ENCODE measurements at regions not wholly inside any gene's neighbourhood (a gene's known extent, or its start where the extent isn't known, plus 50 kb on each side); places are given as distances from the start of the nearest gene placed in this dataset.

GRCh38 chr3:110732420-110732819 is 339.2 kb upstream of the NECTIN3 start:
- no peak for DNase-seq (ENCODE audit: low spot score)
- Histone ChIP-seq H3K4me3 (ENCODE audit: low read depth in 1 of 3, low read length in 3 of 3) (no peak overlapping the region), H3K4me1 (ENCODE audit: control insufficient read depth in 4 of 4, insufficient read depth in 4 of 4, low read length in 3 of 4) (peaks cover 0 to 32% (median 16%) of the 10 kb centered on the region in 4 donors), H3K27me3 (ENCODE audit: control insufficient read depth in 4 of 4, insufficient read depth in 4 of 4, low read length in 3 of 4) (no peaks in the 10 kb centered on the region), H3K36me3 (ENCODE audit: control insufficient read depth in 4 of 4, insufficient read depth in 3 of 4, low read depth in 1 of 4, low read length in 3 of 4) (no peaks in the 10 kb centered on the region), H3K9me3 (ENCODE audit: control insufficient read depth in 4 of 4, low read length in 3 of 4) (no peaks in the 10 kb centered on the region), H3K9ac (ENCODE audit: low read depth in 1 of 2, low read length in 2 of 2) (no peak overlapping the region), H3K27ac (ENCODE audit: low read depth in 1 of 2, low read length in 2 of 2) (no peak overlapping the region)
- 27% methylated on average over 4 of the region's 4 CpGs for WGBS
- TF ChIP-seq HNF4A (conservative IDR thresholded peaks at IDR 0.05) (peak; percentile 19 to 60), SP1 (IDR thresholded peaks at IDR 0.05) (peak; percentile 8), FOXA1 (IDR thresholded peaks at IDR 0.05) (no peak), RXRA (IDR thresholded peaks at IDR 0.05) (no peak), REST (IDR thresholded peaks at IDR 0.05) (no peak), HNF4G (IDR thresholded peaks at IDR 0.05) (no peak), RAD21 (IDR thresholded peaks at IDR 0.05) (no peak), JUND (IDR thresholded peaks at IDR 0.05) (no peak)
- TF ChIP-seq, protein P1, sequence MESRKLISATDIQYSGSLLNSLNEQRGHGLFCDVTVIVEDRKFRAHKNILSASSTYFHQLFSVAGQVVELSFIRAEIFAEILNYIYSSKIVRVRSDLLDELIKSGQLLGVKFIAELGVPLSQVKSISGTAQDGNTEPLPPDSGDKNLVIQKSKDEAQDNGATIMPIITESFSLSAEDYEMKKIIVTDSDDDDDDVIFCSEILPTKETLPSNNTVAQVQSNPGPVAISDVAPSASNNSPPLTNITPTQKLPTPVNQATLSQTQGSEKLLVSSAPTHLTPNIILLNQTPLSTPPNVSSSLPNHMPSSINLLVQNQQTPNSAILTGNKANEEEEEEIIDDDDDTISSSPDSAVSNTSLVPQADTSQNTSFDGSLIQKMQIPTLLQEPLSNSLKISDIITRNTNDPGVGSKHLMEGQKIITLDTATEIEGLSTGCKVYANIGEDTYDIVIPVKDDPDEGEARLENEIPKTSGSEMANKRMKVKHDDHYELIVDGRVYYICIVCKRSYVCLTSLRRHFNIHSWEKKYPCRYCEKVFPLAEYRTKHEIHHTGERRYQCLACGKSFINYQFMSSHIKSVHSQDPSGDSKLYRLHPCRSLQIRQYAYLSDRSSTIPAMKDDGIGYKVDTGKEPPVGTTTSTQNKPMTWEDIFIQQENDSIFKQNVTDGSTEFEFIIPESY (IDR thresholded peaks at IDR 0.05): no peak

GRCh38 chr3:110733045-110733444 is 338.6 kb upstream of the NECTIN3 start:
- TF ChIP-seq JUND (IDR thresholded peaks at IDR 0.05) (no peak), YY1 (IDR thresholded peaks at IDR 0.05) (no peak), SP1 (IDR thresholded peaks at IDR 0.05) (no peak), FOXA2 (IDR thresholded peaks at IDR 0.05) (no peak), REST (IDR thresholded peaks at IDR 0.05) (no peak)
- TF ChIP-seq, protein P2, sequence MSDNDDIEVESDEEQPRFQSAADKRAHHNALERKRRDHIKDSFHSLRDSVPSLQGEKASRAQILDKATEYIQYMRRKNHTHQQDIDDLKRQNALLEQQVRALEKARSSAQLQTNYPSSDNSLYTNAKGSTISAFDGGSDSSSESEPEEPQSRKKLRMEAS (IDR thresholded peaks at IDR 0.05): no peak
- Histone ChIP-seq H3K27ac (ENCODE audit: low read depth in 1 of 2, low read length in 2 of 2) (no peak overlapping the region), H3K36me3 (ENCODE audit: control insufficient read depth in 4 of 4, insufficient read depth in 3 of 4, low read depth in 1 of 4, low read length in 3 of 4) (no peaks in the 10 kb centered on the region), H3K4me3 (ENCODE audit: low read depth in 1 of 3, low read length in 3 of 3) (no peak overlapping the region), H3K27me3 (ENCODE audit: control insufficient read depth in 4 of 4, insufficient read depth in 4 of 4, low read length in 3 of 4) (no peaks in the 10 kb centered on the region), H3K9me3 (ENCODE audit: control insufficient read depth in 4 of 4, low read length in 3 of 4) (no peaks in the 10 kb centered on the region), H3K4me1 (ENCODE audit: control insufficient read depth in 4 of 4, insufficient read depth in 4 of 4, low read length in 3 of 4) (peaks cover 0 to 32% (median 16%) of the 10 kb centered on the region in 4 donors), H3K9ac (ENCODE audit: low read depth in 1 of 2, low read length in 2 of 2) (no peak overlapping the region)
- DNase-seq (ENCODE audit: low spot score): no peak
- WGBS: 94% methylated on average over 3 of the region's 3 CpGs
